ENCODE measurements at regions not wholly inside any gene's neighbourhood (a gene's known extent, or its start where the extent isn't known, plus 50 kb on each side); places are given as distances from the start of the nearest gene placed in this dataset.
A peak's percentile ranks its signal among the peaks of the same experiment; 100 is the strongest.

- Histone ChIP-seq H3K4me1 (no peaks in the 10 kb centered on the region), H3K9me3 (peaks cover 0 to 18% of the 10 kb centered on the region in 2 donors), H3K27ac (no peak overlapping the region), H3K27me3 (no peaks in the 10 kb centered on the region), H3K4me3 (no peak overlapping the region), H3K36me3 (no peaks in the 10 kb centered on the region)
- no peak for ATAC-seq
- intact Hi-C loops (cut with DNase I), result no loop called here
- no peak for TF ChIP-seq CTCF (IDR thresholded peaks at IDR 0.05)
- DNase-seq, result no peak
Observed at GRCh38 chr17:34000639-34001038, 254.4 kb upstream of the CCL2 start.

- H3K36me3 ChIP-seq, result no peaks in the 10 kb centered on the region
- H3K9me3 ChIP-seq, result peaks cover 0 to 18% of the 10 kb centered on the region in 2 donors
- ATAC-seq (no peak), DNase-seq (no peak)
- intact Hi-C loops (cut with DNase I), result no loop called here
- no peak overlapping the region for H3K27ac ChIP-seq
- TF ChIP-seq CTCF (IDR thresholded peaks at IDR 0.05), result no peak
- no peaks in the 10 kb centered on the region for H3K4me1 ChIP-seq
- no peak overlapping the region for H3K4me3 ChIP-seq
- peaks cover 0 to 4% of the 10 kb centered on the region in 2 donors for H3K27me3 ChIP-seq
Observed at GRCh38 chr17:34001246-34001645, 253.8 kb upstream of the CCL2 start.

GRCh38 chr17:34006126-34006525, 249.0 kb upstream of the CCL2 start:
- TF ChIP-seq CTCF (IDR thresholded peaks at IDR 0.05), result no peak
- Histone ChIP-seq H3K9me3 (peaks cover 0 to 3% of the 10 kb centered on the region in 2 donors), H3K36me3 (no peaks in the 10 kb centered on the region), H3K4me1 (no peaks in the 10 kb centered on the region), H3K4me3 (no peak overlapping the region), H3K27me3 (peaks cover 0 to 20% of the 10 kb centered on the region in 2 donors), H3K27ac (no peak overlapping the region)
- DNase-seq, result no peak
- intact Hi-C loops (cut with DNase I), result no loop called here
- ATAC-seq, result peak; percentile 23

GRCh38 chr17:34008125-34008524, 247.0 kb upstream of the CCL2 start:
- intact Hi-C loops (cut with DNase I), result no loop called here
- H3K36me3 ChIP-seq, result no peaks in the 10 kb centered on the region
- H3K4me1 ChIP-seq, result no peaks in the 10 kb centered on the region
- DNase-seq (no peak), ATAC-seq (no peak)
- TF ChIP-seq CTCF (IDR thresholded peaks at IDR 0.05), result no peak
- H3K9me3 ChIP-seq, result no peaks in the 10 kb centered on the region
- H3K27me3 ChIP-seq, result peaks cover 0 to 20% of the 10 kb centered on the region in 2 donors
- no peak overlapping the region for H3K4me3 ChIP-seq
- H3K27ac ChIP-seq, result no peak overlapping the region

GRCh38 chr17:34009912-34010311, 245.2 kb upstream of the CCL2 start:
- H3K27ac ChIP-seq, result no peak overlapping the region
- no peak for TF ChIP-seq CTCF (IDR thresholded peaks at IDR 0.05)
- no peak for ATAC-seq
- intact Hi-C loops (cut with DNase I), result no loop called here
- H3K27me3 ChIP-seq, result peaks cover 0 to 20% of the 10 kb centered on the region in 2 donors
- no peaks in the 10 kb centered on the region for H3K9me3 ChIP-seq
- no peak overlapping the region for H3K4me3 ChIP-seq
- H3K36me3 ChIP-seq, result no peaks in the 10 kb centered on the region
- no peak for DNase-seq
- H3K4me1 ChIP-seq, result no peaks in the 10 kb centered on the region

Measured in left lung (tissue), 4 donors.